ENCODE measurements at regions not wholly inside any gene's neighbourhood (a gene's known extent, or its start where the extent isn't known, plus 50 kb on each side); places are given as distances from the start of the nearest gene placed in this dataset.

- TF ChIP-seq RAD21 (IDR thresholded peaks at IDR 0.05; ENCODE audit: low read length) (no peak), TAF1 (IDR thresholded peaks at IDR 0.05; ENCODE audit: borderline replicate concordance, low read depth, low read length) (no peak), USF1 (IDR thresholded peaks at IDR 0.05; ENCODE audit: borderline replicate concordance, low read depth) (no peak), YY1 (IDR thresholded peaks at IDR 0.05; ENCODE audit: low read depth) (no peak), CHD2 (IDR thresholded peaks at IDR 0.05; ENCODE audit: low read length, partially characterized antibody) (no peak), POLR2AphosphoS5 (IDR thresholded peaks at IDR 0.05; ENCODE audit: low read depth, low read length) (no peak), MXI1 (IDR thresholded peaks at IDR 0.05; ENCODE audit: low read depth, low read length) (no peak), RCOR1 (IDR thresholded peaks at IDR 0.05; ENCODE audit: low read length) (no peak)
Observed at GRCh38 chr9:97748525-97748924, 51.4 kb upstream of the XPA start.

All from SK-N-SH (cell line).